ENCODE measurements at regions not wholly inside any gene's neighbourhood (a gene's known extent, or its start where the extent isn't known, plus 50 kb on each side); places are given as distances from the start of the nearest gene placed in this dataset.

GRCh38 chr10:59464483-59464882 is 102.1 kb upstream of the FAM13C start:
- H3K36me3 ChIP-seq: no peaks in the 10 kb centered on the region
- no peak overlapping the region for H3K27ac ChIP-seq
- no peaks in the 10 kb centered on the region for H3K27me3 ChIP-seq
- H3K4me1 ChIP-seq (ENCODE audit: low read depth): no peaks in the 10 kb centered on the region
- H3K4me3 ChIP-seq: no peak overlapping the region
- no peaks in the 10 kb centered on the region for H3K9me3 ChIP-seq (ENCODE audit: low read depth)
- TF ChIP-seq CTCF (IDR thresholded peaks at IDR 0.05; ENCODE audit: low read depth, low read length): no peak
- no peak for DNase-seq (ENCODE audit: low read depth in 1 of 2, low spot score in 1 of 2)

- no peaks in the 10 kb centered on the region for H3K27me3 ChIP-seq
- TF ChIP-seq CTCF (IDR thresholded peaks at IDR 0.05; ENCODE audit: low read depth, low read length): no peak
- no peaks in the 10 kb centered on the region for H3K36me3 ChIP-seq
- H3K27ac ChIP-seq: no peak overlapping the region
- no peak overlapping the region for H3K4me3 ChIP-seq
- no peaks in the 10 kb centered on the region for H3K9me3 ChIP-seq (ENCODE audit: low read depth)
- H3K4me1 ChIP-seq (ENCODE audit: low read depth): no peaks in the 10 kb centered on the region
- no peak for DNase-seq (ENCODE audit: low read depth in 1 of 2, low spot score in 1 of 2)
Measured at GRCh38 chr10:59463909-59464308, 101.6 kb upstream of the FAM13C start.

GRCh38 chr10:59460601-59461000 is 98.3 kb upstream of the FAM13C start:
- no peak for DNase-seq (ENCODE audit: low read depth in 1 of 2, low spot score in 1 of 2)
- Histone ChIP-seq H3K36me3 (no peaks in the 10 kb centered on the region), H3K9me3 (ENCODE audit: low read depth) (no peaks in the 10 kb centered on the region), H3K27ac (no peak overlapping the region), H3K4me1 (ENCODE audit: low read depth) (no peaks in the 10 kb centered on the region), H3K27me3 (no peaks in the 10 kb centered on the region), H3K4me3 (no peak overlapping the region)
- no peak for TF ChIP-seq CTCF (IDR thresholded peaks at IDR 0.05; ENCODE audit: low read depth, low read length)

GRCh38 chr10:59456199-59456598 is 93.8 kb upstream of the FAM13C start:
- no peaks in the 10 kb centered on the region for H3K4me1 ChIP-seq (ENCODE audit: low read depth)
- no peak for DNase-seq (ENCODE audit: low read depth in 1 of 2, low spot score in 1 of 2)
- H3K27me3 ChIP-seq: no peaks in the 10 kb centered on the region
- no peak overlapping the region for H3K27ac ChIP-seq
- no peak for TF ChIP-seq CTCF (IDR thresholded peaks at IDR 0.05; ENCODE audit: low read depth, low read length)
- H3K9me3 ChIP-seq (ENCODE audit: low read depth): no peaks in the 10 kb centered on the region
- no peaks in the 10 kb centered on the region for H3K36me3 ChIP-seq
- no peak overlapping the region for H3K4me3 ChIP-seq

- Histone ChIP-seq H3K27ac (no peak overlapping the region), H3K36me3 (no peaks in the 10 kb centered on the region), H3K4me3 (no peak overlapping the region), H3K27me3 (no peaks in the 10 kb centered on the region), H3K4me1 (ENCODE audit: low read depth) (no peaks in the 10 kb centered on the region), H3K9me3 (ENCODE audit: low read depth) (no peaks in the 10 kb centered on the region)
- no peak for DNase-seq (ENCODE audit: low read depth in 1 of 2, low spot score in 1 of 2)
- no peak for TF ChIP-seq CTCF (IDR thresholded peaks at IDR 0.05; ENCODE audit: low read depth, low read length)
Measured at GRCh38 chr10:59454171-59454919, 92.0 kb upstream of the FAM13C start.

Data from cardiac muscle cell (in vitro differentiated cells and primary cell).